Endodermal cell (in vitro differentiated cells): ENCODE measurements at regions not wholly inside any gene's neighbourhood (a gene's known extent, or its start where the extent isn't known, plus 50 kb on each side); places are given as distances from the start of the nearest gene placed in this dataset.

Source experiments
- DNase-seq: peaks from one replicate; pipeline ENCODE4 v3.0.0-alpha.2; 2017
- H3K27ac ChIP-seq: 2 replicates; pipeline ENCODE4 v1.5.1; 2013; ENCODE audit warnings: mild to moderate bottlenecking, low read depth, low read length, moderate library complexity
- H3K27me3 ChIP-seq: 2 replicates; pipeline ENCODE4 v1.6.1; 2013; ENCODE audit warnings: mild to moderate bottlenecking, low read length, moderate library complexity; ENCODE audit not compliant: insufficient read depth, control insufficient read depth, poor library complexity, severe bottlenecking
- H3K36me3 ChIP-seq: 2 replicates; pipeline ENCODE4 v1.7.0; 2013; ENCODE audit warnings: mild to moderate bottlenecking, low read length, moderate library complexity; ENCODE audit not compliant: control insufficient read depth, insufficient read depth
- H3K4me1 ChIP-seq: one replicate; pipeline ENCODE4 v1.7.0; 2013; ENCODE audit warnings: low read length; ENCODE audit not compliant: control insufficient read depth, insufficient read depth
- H3K4me3 ChIP-seq: 2 replicates; pipeline ENCODE4 v1.5.1; 2013; ENCODE audit warnings: mild to moderate bottlenecking, low read length, moderate library complexity
- H3K9ac ChIP-seq: 2 replicates; pipeline ENCODE4 v1.6.1; 2013; ENCODE audit warnings: mild to moderate bottlenecking, low read length, moderate library complexity; ENCODE audit not compliant: poor library complexity, severe bottlenecking; ENCODE audit errors: extremely low read depth
- H3K9me3 ChIP-seq: 2 replicates; pipeline ENCODE4 v1.6.1; 2013; ENCODE audit warnings: mild to moderate bottlenecking, low read length, moderate library complexity; ENCODE audit not compliant: control insufficient read depth
- H3K27ac Mint-ChIP-seq: 2 replicates; pipeline ENCODE4 v1.8.0; 2020; ENCODE audit warnings: mixed read lengths
- H3K27me3 Mint-ChIP-seq: 2 replicates; pipeline ENCODE4 v1.8.0; 2021; ENCODE audit warnings: mild to moderate bottlenecking, mixed read lengths; ENCODE audit not compliant: insufficient read depth
- H3K36me3 Mint-ChIP-seq: 2 replicates; pipeline ENCODE4 v1.8.0; 2020; ENCODE audit warnings: low read depth, mixed read lengths
- H3K4me1 Mint-ChIP-seq: 2 replicates; pipeline ENCODE4 v1.8.0; 2020; ENCODE audit warnings: mixed read lengths
- H3K4me3 Mint-ChIP-seq: 2 replicates; pipeline ENCODE4 v1.8.0; 2020; ENCODE audit warnings: mild to moderate bottlenecking, moderate library complexity, mixed read lengths
- H3K9me3 Mint-ChIP-seq: 2 replicates; pipeline ENCODE4 v1.8.0; 2020; ENCODE audit warnings: mild to moderate bottlenecking, mixed read lengths
- WGBS, 2 experiments: methylation state at CpG; one replicate each; pipeline versions ENCODE4 v1.1.5 to v1.1.7; 2013; ENCODE audit warnings: missing lambda C conversion rate in 2 of 2, mixed read lengths in 1 of 2; ENCODE audit not compliant: insufficient coverage in 1 of 2, insufficient read length in 1 of 2; 5-methylcytosine and 5-hydroxymethylcytosine counted together
- TF ChIP-seq, protein P1 (sequence below): fragments of 200-600 bp; sonication (generic); conservative IDR thresholded peaks from 2 replicates; pipeline ENCODE4 v1.5.0; 2021; ENCODE audit warnings: antibody characterized with exemption, mild to moderate bottlenecking

GRCh38 chr5:51731421-51732029 is 348.3 kb downstream of the ISL1 start:
- H3K4me1 Mint-ChIP-seq, result no peaks in the 10 kb centered on the region
- no peaks in the 10 kb centered on the region for H3K9me3 Mint-ChIP-seq
- no peak overlapping the region for H3K4me3 Mint-ChIP-seq
- peaks cover 4% of the 10 kb centered on the region for H3K27me3 Mint-ChIP-seq
- Histone ChIP-seq H3K36me3 (no peaks in the 10 kb centered on the region), H3K27ac (no peak overlapping the region), H3K9me3 (no peaks in the 10 kb centered on the region), H3K9ac (no peak overlapping the region), H3K4me3 (no peak overlapping the region), H3K27me3 (no peaks in the 10 kb centered on the region), H3K4me1 (no peaks in the 10 kb centered on the region)
- TF ChIP-seq, protein P1, sequence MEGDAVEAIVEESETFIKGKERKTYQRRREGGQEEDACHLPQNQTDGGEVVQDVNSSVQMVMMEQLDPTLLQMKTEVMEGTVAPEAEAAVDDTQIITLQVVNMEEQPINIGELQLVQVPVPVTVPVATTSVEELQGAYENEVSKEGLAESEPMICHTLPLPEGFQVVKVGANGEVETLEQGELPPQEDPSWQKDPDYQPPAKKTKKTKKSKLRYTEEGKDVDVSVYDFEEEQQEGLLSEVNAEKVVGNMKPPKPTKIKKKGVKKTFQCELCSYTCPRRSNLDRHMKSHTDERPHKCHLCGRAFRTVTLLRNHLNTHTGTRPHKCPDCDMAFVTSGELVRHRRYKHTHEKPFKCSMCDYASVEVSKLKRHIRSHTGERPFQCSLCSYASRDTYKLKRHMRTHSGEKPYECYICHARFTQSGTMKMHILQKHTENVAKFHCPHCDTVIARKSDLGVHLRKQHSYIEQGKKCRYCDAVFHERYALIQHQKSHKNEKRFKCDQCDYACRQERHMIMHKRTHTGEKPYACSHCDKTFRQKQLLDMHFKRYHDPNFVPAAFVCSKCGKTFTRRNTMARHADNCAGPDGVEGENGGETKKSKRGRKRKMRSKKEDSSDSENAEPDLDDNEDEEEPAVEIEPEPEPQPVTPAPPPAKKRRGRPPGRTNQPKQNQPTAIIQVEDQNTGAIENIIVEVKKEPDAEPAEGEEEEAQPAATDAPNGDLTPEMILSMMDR, result no peak
- 84% methylated on average over 2 of the region's 2 CpGs; no CpG with 5 or more reads in 1 of the 2 experiments for WGBS, 2 experiments
- no peak for DNase-seq
- no peaks in the 10 kb centered on the region for H3K36me3 Mint-ChIP-seq
- H3K27ac Mint-ChIP-seq, result no peak overlapping the region

DNA sequence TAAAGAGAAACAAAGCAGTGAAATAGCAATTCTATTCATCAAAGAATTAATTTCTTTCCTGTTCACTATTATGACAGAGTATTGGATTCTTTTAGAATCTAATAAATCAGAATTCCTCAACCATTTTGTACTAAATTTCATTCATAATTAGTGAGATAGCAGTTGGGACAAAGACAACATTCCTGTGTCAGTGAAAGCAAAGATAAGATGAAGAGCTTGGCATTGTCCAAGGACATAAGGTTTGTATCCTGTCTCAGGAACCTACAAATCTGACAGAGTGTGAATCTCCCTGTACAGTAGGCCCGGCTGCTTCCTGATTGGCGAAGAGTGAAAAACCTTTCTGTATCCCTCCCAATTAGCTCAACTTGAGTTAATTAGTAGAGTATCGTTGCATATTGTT is 349.1 kb downstream of the ISL1 start:
- Histone ChIP-seq H3K9me3 (no peaks in the 10 kb centered on the region), H3K9ac (no peak overlapping the region), H3K27ac (no peak overlapping the region), H3K4me3 (no peak overlapping the region), H3K27me3 (no peaks in the 10 kb centered on the region), H3K36me3 (no peaks in the 10 kb centered on the region), H3K4me1 (no peaks in the 10 kb centered on the region)
- Mint-ChIP-seq H3K4me3 (no peak overlapping the region), H3K27me3 (peaks cover 4% of the 10 kb centered on the region), H3K27ac (no peak overlapping the region), H3K9me3 (peaks cover 3% of the 10 kb centered on the region), H3K36me3 (no peaks in the 10 kb centered on the region), H3K4me1 (no peaks in the 10 kb centered on the region)
- no peak for DNase-seq
- WGBS, 2 experiments, result 65% methylated on average over 3 of the region's 3 CpGs; no CpG with 5 or more reads in 1 of the 2 experiments
- TF ChIP-seq, protein P1, result no peak

DNA sequence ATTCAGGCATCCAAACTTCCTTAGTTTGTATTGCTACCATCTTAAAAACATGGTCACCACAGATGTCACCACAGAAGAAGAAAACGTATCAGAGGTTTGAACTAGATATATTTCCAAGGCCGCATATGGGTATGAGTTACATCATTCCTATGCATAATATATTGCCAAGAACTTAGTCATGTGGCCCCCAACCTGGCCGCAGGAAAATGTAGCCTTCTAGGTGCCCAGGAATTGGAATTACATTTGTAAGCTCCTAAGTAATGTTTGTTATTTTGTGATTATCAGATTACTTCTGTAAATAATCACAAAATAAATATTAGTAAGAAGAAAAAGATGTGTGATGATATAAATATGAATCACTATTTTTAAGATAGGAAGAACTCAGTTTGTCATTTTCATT is 351.4 kb downstream of the ISL1 start:
- H3K27me3 ChIP-seq, result no peaks in the 10 kb centered on the region
- TF ChIP-seq, protein P1, result no peak
- Mint-ChIP-seq H3K27ac (no peak overlapping the region), H3K36me3 (no peaks in the 10 kb centered on the region), H3K9me3 (peaks cover 4% of the 10 kb centered on the region), H3K4me3 (no peak overlapping the region), H3K27me3 (peaks cover 4% of the 10 kb centered on the region), H3K4me1 (no peaks in the 10 kb centered on the region)
- no peak overlapping the region for H3K4me3 ChIP-seq
- H3K9me3 ChIP-seq, result no peaks in the 10 kb centered on the region
- H3K9ac ChIP-seq, result no peak overlapping the region
- H3K27ac ChIP-seq, result no peak overlapping the region
- no peaks in the 10 kb centered on the region for H3K4me1 ChIP-seq
- 80 to 84% methylated on average over 1 to 3 of the region's 3 CpGs for WGBS, 2 experiments
- no peaks in the 10 kb centered on the region for H3K36me3 ChIP-seq
- no peak for DNase-seq
